ENCODE measurements at regions not wholly inside any gene's neighbourhood (a gene's known extent, or its start where the extent isn't known, plus 50 kb on each side); places are given as distances from the start of the nearest gene placed in this dataset.

DNA sequence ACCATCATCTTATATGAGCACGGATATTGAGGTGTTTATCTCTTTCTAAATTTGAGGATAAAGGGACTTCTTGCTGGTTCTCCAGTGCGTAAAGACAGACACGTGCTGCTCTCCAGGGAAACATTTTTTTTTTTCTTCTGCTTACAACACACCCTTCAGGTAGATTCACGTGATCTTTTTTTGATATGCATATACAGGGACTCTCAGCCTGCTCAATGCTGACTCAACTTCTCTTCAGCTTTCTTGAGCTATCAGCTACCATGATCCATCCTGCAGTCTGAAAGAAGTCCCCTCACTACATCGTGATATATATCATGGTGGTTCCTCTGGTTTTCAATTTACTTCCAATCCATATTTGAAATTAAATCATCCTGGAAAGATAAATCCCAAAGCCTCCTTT is 87.1 kb upstream of the SLITRK3 start:
- H3K4me1 ChIP-seq (ENCODE audit: control insufficient read depth in 4 of 4, insufficient read depth in 4 of 4, low read length in 3 of 4) = no peaks in the 10 kb centered on the region
- H3K27me3 ChIP-seq (ENCODE audit: control insufficient read depth in 4 of 4, insufficient read depth in 4 of 4, low read length in 3 of 4) = no peaks in the 10 kb centered on the region
- H3K36me3 ChIP-seq (ENCODE audit: control insufficient read depth in 4 of 4, insufficient read depth in 3 of 4, low read depth in 1 of 4, low read length in 3 of 4) = no peaks in the 10 kb centered on the region
- H3K9me3 ChIP-seq (ENCODE audit: control insufficient read depth in 4 of 4, low read length in 3 of 4) = no peaks in the 10 kb centered on the region
- no peak overlapping the region for H3K4me3 ChIP-seq (ENCODE audit: low read depth in 1 of 3, low read length in 3 of 3)
- DNase-seq (ENCODE audit: low spot score) = no peak
- WGBS = 86% methylated on average over 5 of the region's 5 CpGs
- H3K9ac ChIP-seq (ENCODE audit: low read depth in 1 of 2, low read length in 2 of 2) = no peak overlapping the region
- H3K27ac ChIP-seq (ENCODE audit: low read depth in 1 of 2, low read length in 2 of 2) = no peak overlapping the region
- TF ChIP-seq JUND (IDR thresholded peaks at IDR 0.05) (no peak), RAD21 (IDR thresholded peaks at IDR 0.05) (no peak), HNF4A (conservative IDR thresholded peaks at IDR 0.05) (no peak), NR2F2 (IDR thresholded peaks at IDR 0.05) (no peak), FOXA1 (IDR thresholded peaks at IDR 0.05) (no peak), FOXA2 (IDR thresholded peaks at IDR 0.05) (no peak), RXRA (IDR thresholded peaks at IDR 0.05) (no peak), REST (IDR thresholded peaks at IDR 0.05) (no peak), HNF4G (IDR thresholded peaks at IDR 0.05) (no peak), ATF3 (IDR thresholded peaks at IDR 0.05) (no peak), SP1 (IDR thresholded peaks at IDR 0.05) (no peak), TAF1 (conservative IDR thresholded peaks at IDR 0.05) (no peak), ZBTB33 (IDR thresholded peaks at IDR 0.05) (no peak), YY1 (IDR thresholded peaks at IDR 0.05) (no peak), EGR1 (IDR thresholded peaks at IDR 0.05; ENCODE audit: low read depth in 2 of 2) (no peak)
- TF ChIP-seq, protein P1, sequence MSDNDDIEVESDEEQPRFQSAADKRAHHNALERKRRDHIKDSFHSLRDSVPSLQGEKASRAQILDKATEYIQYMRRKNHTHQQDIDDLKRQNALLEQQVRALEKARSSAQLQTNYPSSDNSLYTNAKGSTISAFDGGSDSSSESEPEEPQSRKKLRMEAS (IDR thresholded peaks at IDR 0.05) = no peak

GRCh38 chr3:165279471-165279870 is 83.3 kb upstream of the SLITRK3 start:
- no peak overlapping the region for H3K27ac ChIP-seq (ENCODE audit: low read depth in 1 of 2, low read length in 2 of 2)
- no peak overlapping the region for H3K9ac ChIP-seq (ENCODE audit: low read depth in 1 of 2, low read length in 2 of 2)
- H3K27me3 ChIP-seq (ENCODE audit: control insufficient read depth in 4 of 4, insufficient read depth in 4 of 4, low read length in 3 of 4) = no peaks in the 10 kb centered on the region
- no peaks in the 10 kb centered on the region for H3K4me1 ChIP-seq (ENCODE audit: control insufficient read depth in 4 of 4, insufficient read depth in 4 of 4, low read length in 3 of 4)
- no peaks in the 10 kb centered on the region for H3K36me3 ChIP-seq (ENCODE audit: control insufficient read depth in 4 of 4, insufficient read depth in 3 of 4, low read depth in 1 of 4, low read length in 3 of 4)
- no peak for TF ChIP-seq ATF3 (IDR thresholded peaks at IDR 0.05)
- TF ChIP-seq ZBTB33 (IDR thresholded peaks at IDR 0.05) = no peak
- no peak for TF ChIP-seq HNF4G (IDR thresholded peaks at IDR 0.05)
- TF ChIP-seq RXRA (IDR thresholded peaks at IDR 0.05) = no peak
- no peak for TF ChIP-seq NR2F2 (IDR thresholded peaks at IDR 0.05)
- TF ChIP-seq RAD21 (IDR thresholded peaks at IDR 0.05) = no peak
- TF ChIP-seq CTCF (IDR thresholded peaks at IDR 0.05; ENCODE audit: low read depth, low read length, missing input control) = no peak
- no peak for TF ChIP-seq HNF4A (conservative IDR thresholded peaks at IDR 0.05)
- TF ChIP-seq EGR1 (IDR thresholded peaks at IDR 0.05; ENCODE audit: low read depth in 2 of 2) = no peak
- TF ChIP-seq FOXA2 (IDR thresholded peaks at IDR 0.05) = no peak
- no peak for TF ChIP-seq YY1 (IDR thresholded peaks at IDR 0.05)
- TF ChIP-seq, protein P1 (IDR thresholded peaks at IDR 0.05) = no peak
- TF ChIP-seq SP1 (IDR thresholded peaks at IDR 0.05) = no peak
- TF ChIP-seq GABPA (IDR thresholded peaks at IDR 0.05 in 1 of 2, conservative IDR thresholded peaks at IDR 0.05 in 1 of 2) = no peak
- no peak for TF ChIP-seq JUND (IDR thresholded peaks at IDR 0.05)
- no peak for DNase-seq (ENCODE audit: low spot score)
- WGBS = 67% methylated on average over 1 of the region's 1 CpG
- no peak overlapping the region for H3K4me3 ChIP-seq (ENCODE audit: low read depth in 1 of 3, low read length in 3 of 3)
- no peaks in the 10 kb centered on the region for H3K9me3 ChIP-seq (ENCODE audit: control insufficient read depth in 4 of 4, low read length in 3 of 4)
